ENCODE measurements at regions not wholly inside any gene's neighbourhood (a gene's known extent, or its start where the extent isn't known, plus 50 kb on each side); places are given as distances from the start of the nearest gene placed in this dataset.

GRCh38 chr3:82355228-82355627 is 593.8 kb upstream of the GBE1 start:
- TF ChIP-seq POLR2A (IDR thresholded peaks at IDR 0.05) (no peak), CTCF (IDR thresholded peaks at IDR 0.05) (no peak)
